ENCODE measurements at regions not wholly inside any gene's neighbourhood (a gene's known extent, or its start where the extent isn't known, plus 50 kb on each side); places are given as distances from the start of the nearest gene placed in this dataset.

DNA sequence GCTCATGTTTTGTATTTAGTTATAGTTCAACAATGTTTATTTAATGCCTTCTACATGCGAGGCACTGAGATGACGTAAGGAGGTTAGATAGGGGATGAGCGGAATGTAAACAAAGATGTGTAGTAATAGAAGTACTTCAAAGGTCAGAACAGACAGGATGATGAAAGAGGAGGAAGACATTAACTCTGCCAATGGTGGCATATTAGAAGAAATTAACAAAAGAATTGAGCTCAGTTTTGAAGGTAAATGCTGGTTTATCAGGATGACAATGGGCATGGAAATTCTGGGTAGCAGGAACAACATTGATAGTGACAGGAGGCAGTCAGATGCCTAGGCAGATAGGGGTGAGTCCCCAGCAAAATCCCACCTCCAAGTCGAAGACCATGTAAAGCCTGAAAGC, 62.3 kb upstream of the PGRMC2 start:
- Histone ChIP-seq H3K4me3 (no peak overlapping the region), H3K36me3 (replicated peaks; ENCODE audit: insufficient read depth, low read depth) (no peaks in the 10 kb centered on the region), H3K4me2 (no peak overlapping the region), H4K20me1 (ENCODE audit: insufficient read depth, poor library complexity, severe bottlenecking) (no peaks in the 10 kb centered on the region), H3K27ac (no peak overlapping the region), H3K9me3 (ENCODE audit: low read depth) (no peaks in the 10 kb centered on the region), H3K9me2 (replicated peaks; ENCODE audit: insufficient read depth) (no peaks in the 10 kb centered on the region), H2AFZ (no peak overlapping the region), H3K79me2 (no peaks in the 10 kb centered on the region), H3K4me1 (ENCODE audit: insufficient read depth) (peaks cover 24% of the 10 kb centered on the region), H3K27me3 (no peaks in the 10 kb centered on the region)
- TF ChIP-seq, protein P1, sequence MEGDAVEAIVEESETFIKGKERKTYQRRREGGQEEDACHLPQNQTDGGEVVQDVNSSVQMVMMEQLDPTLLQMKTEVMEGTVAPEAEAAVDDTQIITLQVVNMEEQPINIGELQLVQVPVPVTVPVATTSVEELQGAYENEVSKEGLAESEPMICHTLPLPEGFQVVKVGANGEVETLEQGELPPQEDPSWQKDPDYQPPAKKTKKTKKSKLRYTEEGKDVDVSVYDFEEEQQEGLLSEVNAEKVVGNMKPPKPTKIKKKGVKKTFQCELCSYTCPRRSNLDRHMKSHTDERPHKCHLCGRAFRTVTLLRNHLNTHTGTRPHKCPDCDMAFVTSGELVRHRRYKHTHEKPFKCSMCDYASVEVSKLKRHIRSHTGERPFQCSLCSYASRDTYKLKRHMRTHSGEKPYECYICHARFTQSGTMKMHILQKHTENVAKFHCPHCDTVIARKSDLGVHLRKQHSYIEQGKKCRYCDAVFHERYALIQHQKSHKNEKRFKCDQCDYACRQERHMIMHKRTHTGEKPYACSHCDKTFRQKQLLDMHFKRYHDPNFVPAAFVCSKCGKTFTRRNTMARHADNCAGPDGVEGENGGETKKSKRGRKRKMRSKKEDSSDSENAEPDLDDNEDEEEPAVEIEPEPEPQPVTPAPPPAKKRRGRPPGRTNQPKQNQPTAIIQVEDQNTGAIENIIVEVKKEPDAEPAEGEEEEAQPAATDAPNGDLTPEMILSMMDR (IDR thresholded peaks at IDR 0.05; ENCODE audit: poor library complexity), result no peak
- TF ChIP-seq EZH2 (IDR thresholded peaks at IDR 0.05; ENCODE audit: borderline replicate concordance) (no peak), EZH2phosphoT487 (IDR thresholded peaks at IDR 0.05; ENCODE audit: low read depth, severe bottlenecking, unreplicated experiment) (no peak)
- DNase-seq (ENCODE audit: low spot score), result peak; percentile 47
- 44% methylated on average over 4 of the region's 4 CpGs for WGBS (ENCODE audit: low lambda C conversion rate, missing lambda C conversion rate)

DNA sequence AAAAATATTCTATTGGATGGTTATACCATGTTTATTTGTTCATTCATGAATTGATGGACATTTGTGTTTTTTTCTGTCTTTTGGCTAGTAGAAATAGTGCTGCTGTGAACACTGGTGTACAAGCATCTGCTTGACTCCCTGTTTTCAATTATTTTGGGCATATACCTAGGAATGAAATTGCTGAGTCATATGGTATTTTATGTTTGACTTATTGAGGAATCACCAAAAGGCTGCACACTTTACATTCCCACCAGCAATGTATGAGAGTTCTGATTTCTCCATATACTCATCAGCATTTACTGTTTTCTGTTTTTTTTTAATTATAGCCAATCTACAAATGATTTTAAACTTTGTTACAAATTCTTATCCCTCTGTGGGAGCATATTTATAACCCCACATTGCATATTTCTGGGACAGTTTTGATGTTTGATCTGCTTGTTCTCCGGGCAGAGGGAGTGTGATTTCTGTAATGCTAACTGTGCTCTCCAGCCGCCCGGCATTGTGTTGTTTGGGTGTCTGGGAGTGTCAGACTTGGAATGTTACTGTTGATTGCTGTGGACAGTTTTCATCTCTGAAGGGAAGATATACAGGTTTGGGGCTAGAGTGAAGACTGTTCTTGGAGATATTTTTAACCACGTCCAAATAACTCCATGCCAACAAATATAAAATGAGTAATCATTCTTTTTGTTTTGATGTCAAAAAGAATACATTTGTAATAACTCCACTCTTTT, 60.5 kb upstream of the PGRMC2 start:
- Histone ChIP-seq H3K79me2 (no peaks in the 10 kb centered on the region), H3K9me2 (replicated peaks; ENCODE audit: insufficient read depth) (no peaks in the 10 kb centered on the region), H3K9me3 (ENCODE audit: low read depth) (no peaks in the 10 kb centered on the region), H4K20me1 (ENCODE audit: insufficient read depth, poor library complexity, severe bottlenecking) (no peaks in the 10 kb centered on the region), H3K36me3 (replicated peaks; ENCODE audit: insufficient read depth, low read depth) (no peaks in the 10 kb centered on the region), H2AFZ (no peak overlapping the region), H3K4me2 (no peak overlapping the region), H3K4me3 (no peak overlapping the region), H3K4me1 (ENCODE audit: insufficient read depth) (peaks cover 12% of the 10 kb centered on the region), H3K27me3 (no peaks in the 10 kb centered on the region), H3K27ac (peak overlapping the region; percentile 32)
- DNase-seq (ENCODE audit: low spot score), result no peak
- 47% methylated on average over 4 of the region's 4 CpGs for WGBS (ENCODE audit: low lambda C conversion rate, missing lambda C conversion rate)
- TF ChIP-seq, protein P1 (IDR thresholded peaks at IDR 0.05; ENCODE audit: poor library complexity), result no peak
- TF ChIP-seq EZH2 (IDR thresholded peaks at IDR 0.05; ENCODE audit: borderline replicate concordance), result no peak
- no peak for TF ChIP-seq EZH2phosphoT487 (IDR thresholded peaks at IDR 0.05; ENCODE audit: low read depth, severe bottlenecking, unreplicated experiment)

DNA sequence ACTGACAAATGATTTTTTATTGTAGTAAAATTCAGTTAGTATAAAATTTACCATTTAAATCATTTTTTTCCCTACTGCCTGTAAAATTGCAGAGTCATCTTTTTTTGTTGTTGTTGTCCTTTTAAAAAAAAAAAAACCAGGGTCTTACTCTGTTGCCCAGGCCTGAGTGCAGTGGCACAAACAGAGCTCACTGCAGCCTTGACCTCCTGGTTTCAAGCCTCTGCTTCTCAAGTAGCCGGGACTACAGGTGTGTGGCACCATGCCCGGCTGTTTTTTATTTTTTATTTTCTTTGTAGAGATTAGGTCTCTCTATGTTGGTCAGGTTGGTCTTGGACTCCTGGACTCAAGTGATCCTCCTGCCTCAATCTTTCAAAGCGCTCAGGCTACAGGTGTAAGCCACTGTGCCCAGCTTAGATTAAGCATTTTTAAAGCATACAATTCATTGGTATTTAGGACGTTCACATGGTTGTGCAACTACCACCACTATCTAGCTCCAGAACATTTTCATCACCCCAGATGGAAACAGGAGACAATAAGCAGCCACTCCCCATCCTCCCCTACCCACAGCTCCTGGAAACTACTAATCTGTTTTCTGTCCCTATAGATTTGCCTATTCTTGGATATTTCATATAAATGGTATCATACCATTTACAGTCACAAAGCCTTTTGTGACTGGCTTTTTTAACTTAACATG, 59.7 kb upstream of the PGRMC2 start:
- no peaks in the 10 kb centered on the region for H3K9me3 ChIP-seq (ENCODE audit: low read depth)
- H3K9me2 ChIP-seq (replicated peaks; ENCODE audit: insufficient read depth), result no peaks in the 10 kb centered on the region
- peak overlapping the region; percentile 32 for H3K27ac ChIP-seq
- no peak for DNase-seq (ENCODE audit: low spot score)
- no peaks in the 10 kb centered on the region for H3K36me3 ChIP-seq (replicated peaks; ENCODE audit: insufficient read depth, low read depth)
- 82% methylated on average over 4 of the region's 4 CpGs for WGBS (ENCODE audit: low lambda C conversion rate, missing lambda C conversion rate)
- H2AFZ ChIP-seq, result no peak overlapping the region
- H3K4me2 ChIP-seq, result no peak overlapping the region
- no peaks in the 10 kb centered on the region for H4K20me1 ChIP-seq (ENCODE audit: insufficient read depth, poor library complexity, severe bottlenecking)
- H3K4me3 ChIP-seq, result no peak overlapping the region
- peaks cover 12% of the 10 kb centered on the region for H3K4me1 ChIP-seq (ENCODE audit: insufficient read depth)
- TF ChIP-seq, protein P1 (IDR thresholded peaks at IDR 0.05; ENCODE audit: poor library complexity), result no peak
- TF ChIP-seq EZH2 (IDR thresholded peaks at IDR 0.05; ENCODE audit: borderline replicate concordance), result no peak
- no peak for TF ChIP-seq EZH2phosphoT487 (IDR thresholded peaks at IDR 0.05; ENCODE audit: low read depth, severe bottlenecking, unreplicated experiment)
- no peaks in the 10 kb centered on the region for H3K27me3 ChIP-seq
- no peaks in the 10 kb centered on the region for H3K79me2 ChIP-seq

Measured in hepatocyte (in vitro differentiated cells).